ENCODE measurements at regions not wholly inside any gene's neighbourhood (a gene's known extent, or its start where the extent isn't known, plus 50 kb on each side); places are given as distances from the start of the nearest gene placed in this dataset.

GRCh38 chr5:5721881-5722280, 299.4 kb downstream of the ICE1 start:
- WGBS, 4 donors, result 76 to 90% (median 86%) methylated on average over 3 of the region's 3 CpGs

GRCh38 chr5:5719292-5719691, 296.8 kb downstream of the ICE1 start:
- 77 to 90% (median 80%) methylated on average over 5 of the region's 5 CpGs for WGBS, 4 donors
- no peak overlapping the region for H3K27ac ChIP-seq
- no peak for TF ChIP-seq POLR2A (IDR thresholded peaks at IDR 0.05)
- TF ChIP-seq CTCF (IDR thresholded peaks at IDR 0.05), result no peak
- intact Hi-C loops (cut with DNase I), result no loop called here
- H3K4me1 ChIP-seq, result no peaks in the 10 kb centered on the region
- ATAC-seq, result no peak
- no peak overlapping the region for H3K4me3 ChIP-seq
- H3K36me3 ChIP-seq, result no peaks in the 10 kb centered on the region
- no peaks in the 10 kb centered on the region for H3K27me3 ChIP-seq
- no peaks in the 10 kb centered on the region for H3K9me3 ChIP-seq
- no peak for DNase-seq

More at GRCh38 chr5:5721881-5722280, 299.4 kb downstream of the ICE1 start:
- Histone ChIP-seq H3K9me3 (no peaks in the 10 kb centered on the region), H3K4me1 (no peaks in the 10 kb centered on the region), H3K36me3 (no peaks in the 10 kb centered on the region), H3K27me3 (no peaks in the 10 kb centered on the region), H3K27ac (no peak overlapping the region), H3K4me3 (no peak overlapping the region)
- ATAC-seq, result no peak
- intact Hi-C loops (cut with DNase I), result no loop called here
- DNase-seq, result no peak
- TF ChIP-seq CTCF (IDR thresholded peaks at IDR 0.05), result no peak
- TF ChIP-seq POLR2A (IDR thresholded peaks at IDR 0.05), result no peak

- intact Hi-C loops (cut with DNase I), result no loop called here
- Histone ChIP-seq H3K27me3 (no peaks in the 10 kb centered on the region), H3K27ac (no peak overlapping the region), H3K4me3 (no peak overlapping the region), H3K9me3 (no peaks in the 10 kb centered on the region), H3K36me3 (no peaks in the 10 kb centered on the region), H3K4me1 (no peaks in the 10 kb centered on the region)
- no peak for ATAC-seq
- WGBS, 4 donors, result 78 to 82% (median 80%) methylated on average over 5 of the region's 5 CpGs
- no peak for DNase-seq
- TF ChIP-seq POLR2A (IDR thresholded peaks at IDR 0.05) (no peak), CTCF (IDR thresholded peaks at IDR 0.05) (no peak)
These were observed 294.2 kb downstream of the ICE1 start for GRCh38 chr5:5716665-5717064.

- TF ChIP-seq POLR2A (IDR thresholded peaks at IDR 0.05) (no peak), CTCF (IDR thresholded peaks at IDR 0.05) (no peak)
- no peaks in the 10 kb centered on the region for H3K9me3 ChIP-seq
- no peak for ATAC-seq
- 35 to 57% (median 54%) methylated on average over 1 of the region's 1 CpG for WGBS, 4 donors
- DNase-seq, result no peak
- H3K27ac ChIP-seq, result no peak overlapping the region
- H3K4me3 ChIP-seq, result no peak overlapping the region
- intact Hi-C loops (cut with DNase I), result no loop called here
- H3K27me3 ChIP-seq, result no peaks in the 10 kb centered on the region
- no peaks in the 10 kb centered on the region for H3K36me3 ChIP-seq
- H3K4me1 ChIP-seq, result peaks cover 0 to 2% (median 0%) of the 10 kb centered on the region in 12 donors
These were observed 289.1 kb downstream of the ICE1 start for GRCh38 chr5:5711592-5711991.

Data from heart left ventricle (tissue), 16 donors.